ENCODE measurements at regions not wholly inside any gene's neighbourhood (a gene's known extent, or its start where the extent isn't known, plus 50 kb on each side); places are given as distances from the start of the nearest gene placed in this dataset.
"Not testable (repeated sequence)": the region's sequence is repeated elsewhere in the genome, so short reads cannot be mapped to it uniquely, and the experiment has no call there.

DNA sequence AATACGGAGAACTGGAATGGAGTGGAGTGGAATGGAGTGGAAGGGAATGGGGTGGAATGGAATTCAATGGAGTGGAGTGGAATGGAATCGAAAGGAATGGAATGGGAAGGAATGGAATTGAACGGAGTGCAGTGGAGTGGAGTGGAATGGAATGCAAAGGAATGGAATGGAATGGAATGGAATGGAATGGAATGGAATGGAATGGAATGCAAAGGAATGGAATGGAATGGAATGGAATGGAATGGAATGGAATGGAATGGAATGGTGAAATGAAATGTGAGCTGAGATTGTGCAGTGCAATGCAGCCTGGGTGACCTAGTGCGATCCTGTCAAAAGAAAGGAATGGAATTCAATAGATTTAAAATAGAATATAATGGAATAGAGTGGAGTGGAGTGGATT is 357.3 kb upstream of the WSB1 start:
- not testable (repeated sequence) for DNase-seq (ENCODE audit: low read depth)

DNA sequence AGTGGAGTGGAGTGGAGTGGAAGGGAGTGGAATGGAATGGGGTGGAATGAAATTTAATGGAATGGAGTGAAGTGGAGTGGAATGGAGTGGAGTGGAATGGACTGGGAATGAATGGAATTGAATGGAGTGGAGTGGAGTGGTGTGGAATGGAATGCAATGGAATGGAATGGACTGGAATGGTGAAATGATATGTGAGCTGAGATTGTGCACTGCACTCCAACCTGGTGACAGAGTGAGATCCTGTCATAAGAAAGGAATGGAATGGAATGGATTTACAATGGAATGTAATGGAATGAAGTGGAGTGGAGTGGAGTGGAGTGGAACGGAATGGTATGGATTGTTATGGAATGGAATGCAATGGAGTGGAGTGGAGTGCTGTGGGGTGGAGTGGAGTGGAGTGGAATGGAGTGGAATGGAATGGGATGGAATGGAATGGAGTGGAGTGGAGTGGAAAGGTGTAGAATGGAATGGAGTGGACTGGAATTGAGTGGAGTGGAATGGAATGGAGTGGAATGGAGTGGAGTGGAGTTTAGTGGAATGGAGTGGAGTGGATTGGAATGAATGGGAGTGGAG is 356.1 kb upstream of the WSB1 start:
- DNase-seq (ENCODE audit: low read depth): not testable (repeated sequence)

DNA sequence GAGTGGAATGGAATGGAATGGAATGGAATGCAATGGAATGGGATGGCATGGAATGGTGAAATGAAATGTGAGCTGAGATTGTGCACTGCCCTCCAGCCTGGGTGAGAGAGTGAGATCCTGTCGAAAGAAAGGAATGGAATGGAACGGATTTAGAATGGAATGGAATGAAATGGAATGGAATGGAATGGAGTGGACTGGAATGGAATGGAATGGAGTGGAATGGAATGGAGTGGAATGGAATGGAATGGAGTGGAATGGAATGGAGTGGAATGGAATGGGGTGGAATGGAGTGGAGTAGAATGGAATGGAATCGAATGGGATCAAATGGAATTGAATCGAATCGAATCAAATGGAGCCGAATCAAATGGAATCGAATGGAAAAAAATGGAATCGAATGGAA is 354.2 kb upstream of the WSB1 start:
- not testable (repeated sequence) for DNase-seq (ENCODE audit: low read depth)

DNA sequence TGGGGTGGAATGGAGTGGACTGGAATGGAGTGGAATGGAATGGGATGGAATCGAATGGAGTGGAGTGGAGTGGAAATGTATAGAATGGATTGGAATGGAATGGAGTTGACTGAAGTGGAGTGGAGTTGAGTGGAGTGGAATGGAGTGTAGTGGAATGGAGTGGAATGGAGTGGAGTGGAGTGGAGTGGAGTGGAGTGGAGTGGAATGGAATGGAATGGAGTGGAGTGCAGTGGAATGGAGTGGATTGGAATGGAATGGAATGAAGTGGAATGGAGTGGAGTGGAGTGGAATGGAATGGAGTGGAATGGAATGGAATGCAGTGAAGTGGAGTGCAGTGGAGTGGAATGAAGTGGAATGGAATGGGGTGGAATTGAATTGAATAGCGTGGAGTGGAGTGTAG is 353.3 kb upstream of the WSB1 start:
- not testable (repeated sequence) for DNase-seq (ENCODE audit: low read depth)

DNA sequence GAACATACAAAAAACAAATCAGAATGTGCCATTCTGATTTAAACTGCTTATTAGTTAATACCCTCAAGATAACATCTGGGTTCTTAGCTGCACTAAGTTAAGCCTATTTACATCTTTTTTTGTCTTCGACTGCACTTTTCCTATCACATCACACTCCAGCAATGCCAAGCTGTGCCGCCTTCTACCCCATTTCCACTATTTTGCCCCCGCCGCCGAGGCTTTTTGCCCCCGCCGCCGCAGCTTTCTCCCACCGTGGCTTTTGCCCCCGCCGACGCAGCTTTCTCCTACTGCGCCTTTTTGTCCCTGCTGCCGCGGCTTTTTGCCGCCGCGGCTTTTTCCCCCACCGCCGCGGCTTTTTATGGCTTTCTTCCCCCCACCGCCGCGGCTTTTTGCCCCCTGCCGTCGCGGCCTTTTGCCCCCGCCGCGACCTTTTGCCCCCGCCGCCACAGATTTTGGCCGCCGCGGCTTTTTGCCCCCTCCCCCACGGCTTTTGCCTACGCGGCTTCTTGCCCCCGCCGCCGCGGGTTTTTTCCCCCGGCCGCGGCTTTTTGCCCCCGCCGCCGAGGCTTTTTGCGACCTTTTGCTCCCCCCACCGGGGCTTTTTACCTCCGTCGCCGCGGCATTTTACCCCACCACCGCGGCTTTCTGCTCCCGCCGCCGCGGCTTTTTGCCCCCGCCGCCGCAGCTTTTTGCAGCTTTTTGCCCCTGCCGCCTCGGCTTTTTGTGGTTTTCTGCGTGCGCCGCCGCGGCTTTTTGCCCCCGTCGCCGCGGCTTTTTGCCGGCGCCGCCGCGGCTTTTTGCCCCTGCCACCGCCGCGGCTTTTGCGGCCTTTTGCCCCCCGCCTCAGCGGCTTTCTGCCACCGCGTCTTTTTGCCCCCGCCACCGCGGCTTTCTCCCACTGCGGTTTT is 331.4 kb upstream of the WSB1 start:
- no peak for DNase-seq (ENCODE audit: low read depth)

DNA sequence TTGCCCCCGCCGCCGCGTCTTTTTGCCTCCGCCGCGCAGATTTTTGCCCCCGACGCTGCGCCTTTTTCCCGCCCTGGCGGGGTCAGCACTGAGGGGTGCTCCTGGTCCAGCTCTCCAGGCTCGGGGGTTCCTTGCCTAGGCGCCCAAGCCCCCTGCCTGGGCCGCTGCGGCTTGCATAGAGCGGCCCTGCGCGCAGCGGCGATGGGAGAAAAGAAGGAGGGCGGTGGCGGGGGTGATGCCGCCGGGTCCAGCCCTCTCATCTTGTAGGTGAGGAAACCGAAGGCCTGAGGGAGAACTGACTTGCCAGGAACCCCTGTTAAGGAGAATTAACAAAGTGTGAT is 330.8 kb upstream of the WSB1 start:
- no peak for DNase-seq (ENCODE audit: low read depth)

DNA sequence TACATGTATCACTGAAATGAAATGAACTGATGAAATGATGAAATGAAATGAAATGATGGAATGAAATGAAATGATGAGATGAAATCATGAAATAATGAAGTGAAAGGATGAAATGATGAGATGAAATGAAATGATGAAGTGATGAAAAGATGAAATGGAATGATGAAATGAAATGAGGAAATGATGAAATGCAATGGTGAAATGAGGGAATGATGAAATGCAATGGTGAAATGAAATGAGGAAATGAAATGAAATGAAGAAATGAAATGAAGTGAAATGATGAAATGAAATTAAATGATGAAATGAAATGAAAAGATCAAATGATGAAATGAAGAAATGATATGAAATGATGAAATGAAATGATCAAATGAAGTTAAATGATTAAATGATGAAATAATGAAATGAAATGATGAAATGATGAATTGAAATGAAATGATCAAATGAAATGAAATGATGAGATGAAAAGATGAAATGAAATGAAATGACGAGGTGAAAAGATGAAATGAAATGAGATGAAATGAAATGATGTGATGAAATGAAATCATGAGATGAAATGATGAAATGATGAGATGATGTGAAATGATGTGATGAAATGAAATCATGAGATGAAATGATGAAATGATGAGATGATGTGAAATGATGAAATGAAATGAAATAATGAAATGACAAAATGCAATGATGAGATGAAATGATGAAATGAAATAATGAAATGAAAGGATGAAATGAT is 327.9 kb upstream of the WSB1 start:
- DNase-seq (ENCODE audit: low read depth): not testable (repeated sequence)

DNA sequence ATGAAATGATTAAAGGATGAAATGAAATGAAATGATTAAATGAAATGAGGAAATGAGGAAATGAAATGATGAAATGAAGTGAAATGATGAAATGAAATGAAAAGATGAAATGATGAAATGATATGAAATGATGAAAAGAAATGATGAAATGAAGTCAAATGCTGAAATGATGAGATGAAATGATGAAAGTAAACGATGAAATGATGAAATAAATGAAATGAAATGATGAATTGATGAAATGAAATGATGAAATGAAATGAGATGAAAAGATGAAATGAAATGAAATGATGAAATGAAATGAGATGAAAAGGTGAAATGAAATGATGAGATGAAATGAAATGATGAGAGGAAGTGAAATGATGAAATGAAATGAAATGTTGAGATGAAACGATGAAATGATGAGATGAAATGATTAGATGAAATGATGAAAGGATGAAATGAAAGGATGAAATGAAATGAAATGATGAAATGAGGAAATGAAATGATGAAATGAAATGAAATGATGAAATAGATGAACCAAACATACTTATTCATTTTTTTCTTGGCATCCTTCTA is 327.2 kb upstream of the WSB1 start:
- DNase-seq (ENCODE audit: low read depth): not testable (repeated sequence)

DNA sequence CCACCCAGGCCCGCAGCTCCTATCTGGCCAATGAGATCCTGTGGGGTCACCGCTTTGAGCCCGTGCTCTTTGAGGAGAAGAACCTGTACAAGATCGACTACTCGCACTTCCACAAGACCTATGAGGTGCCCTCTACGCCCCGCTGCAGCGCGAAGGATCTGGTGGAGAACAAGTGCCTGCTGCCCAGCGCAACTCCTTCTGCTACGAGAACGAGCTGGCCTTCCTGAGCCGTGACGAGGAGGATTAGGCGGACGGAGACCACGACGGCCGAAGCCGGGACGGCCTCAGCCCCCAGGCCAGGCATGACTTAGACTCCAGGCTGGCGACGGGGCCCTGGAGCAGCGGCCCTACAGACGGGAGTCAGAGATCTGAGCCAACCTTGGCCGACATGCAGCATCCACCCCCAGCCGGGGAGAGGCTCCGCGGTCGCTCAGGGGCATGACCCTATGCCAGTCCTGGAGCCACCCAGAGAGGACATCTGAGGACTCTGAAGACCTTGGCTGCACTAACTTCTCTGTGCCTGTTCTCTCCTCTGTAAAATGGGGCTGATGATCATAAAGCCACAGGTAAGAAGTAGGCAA is 312.0 kb upstream of the WSB1 start:
- DNase-seq (ENCODE audit: low read depth): not testable (repeated sequence)

DNA sequence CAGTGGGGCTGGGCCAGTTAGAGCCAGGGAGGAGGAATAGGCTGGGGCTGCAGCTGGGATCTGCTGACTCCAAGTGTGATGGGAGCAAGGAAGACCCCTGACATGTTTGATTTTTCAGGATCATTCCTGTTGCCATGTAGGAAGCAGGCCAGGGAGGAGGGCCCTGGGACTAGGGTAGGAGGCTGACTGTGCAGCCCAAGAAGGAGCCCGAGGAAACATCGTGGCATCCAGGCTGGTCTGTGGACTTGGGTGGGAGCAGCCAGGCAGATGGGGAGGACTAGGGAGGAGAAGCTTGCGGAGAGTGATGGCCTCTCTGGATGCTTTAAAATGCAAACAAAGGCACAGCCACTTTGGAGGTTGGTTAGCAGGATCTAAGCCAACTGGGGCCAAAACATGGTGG is 311.4 kb upstream of the WSB1 start:
- not testable (repeated sequence) for DNase-seq (ENCODE audit: low read depth)

DNA sequence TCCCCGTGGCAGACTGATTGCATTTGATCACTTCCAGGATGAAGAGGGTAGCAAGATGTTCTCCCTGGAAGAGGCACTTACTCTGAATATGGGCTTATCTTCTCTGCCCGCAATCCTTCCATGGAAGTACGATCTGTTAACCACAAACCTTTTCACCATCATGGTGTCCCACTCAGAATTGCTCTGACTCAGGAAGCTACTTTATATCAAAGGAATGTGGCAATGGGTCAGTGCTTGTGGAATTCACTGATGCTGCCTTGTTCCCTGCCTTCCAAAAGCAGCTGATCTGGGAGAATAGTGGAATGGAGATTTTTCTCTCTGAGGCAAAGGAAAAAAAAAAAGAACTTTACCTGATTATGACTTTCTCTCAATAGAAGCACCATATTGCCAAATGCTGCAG is 306.1 kb upstream of the WSB1 start:
- DNase-seq (ENCODE audit: low read depth): not testable (repeated sequence)

DNA sequence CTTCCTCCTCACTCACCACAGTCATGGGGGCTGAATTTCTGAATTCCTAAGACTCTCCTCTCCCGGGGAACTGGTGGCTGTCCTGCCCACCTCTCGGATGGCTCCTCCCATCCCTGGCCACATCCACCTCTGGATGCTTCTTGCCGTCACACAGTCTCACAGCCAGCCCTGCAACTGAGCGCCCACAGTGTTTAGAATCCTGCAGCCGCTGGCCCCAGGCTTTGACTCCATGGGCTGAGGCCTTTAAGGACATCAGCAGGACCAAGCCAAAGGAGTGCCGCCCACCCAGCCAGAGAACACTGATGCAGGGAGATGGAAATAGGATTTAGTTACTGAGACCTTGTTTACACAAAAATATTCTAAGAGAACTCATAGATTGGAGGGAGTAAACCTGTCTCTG is 299.3 kb upstream of the WSB1 start:
- not testable (repeated sequence) for DNase-seq (ENCODE audit: low read depth)

DNA sequence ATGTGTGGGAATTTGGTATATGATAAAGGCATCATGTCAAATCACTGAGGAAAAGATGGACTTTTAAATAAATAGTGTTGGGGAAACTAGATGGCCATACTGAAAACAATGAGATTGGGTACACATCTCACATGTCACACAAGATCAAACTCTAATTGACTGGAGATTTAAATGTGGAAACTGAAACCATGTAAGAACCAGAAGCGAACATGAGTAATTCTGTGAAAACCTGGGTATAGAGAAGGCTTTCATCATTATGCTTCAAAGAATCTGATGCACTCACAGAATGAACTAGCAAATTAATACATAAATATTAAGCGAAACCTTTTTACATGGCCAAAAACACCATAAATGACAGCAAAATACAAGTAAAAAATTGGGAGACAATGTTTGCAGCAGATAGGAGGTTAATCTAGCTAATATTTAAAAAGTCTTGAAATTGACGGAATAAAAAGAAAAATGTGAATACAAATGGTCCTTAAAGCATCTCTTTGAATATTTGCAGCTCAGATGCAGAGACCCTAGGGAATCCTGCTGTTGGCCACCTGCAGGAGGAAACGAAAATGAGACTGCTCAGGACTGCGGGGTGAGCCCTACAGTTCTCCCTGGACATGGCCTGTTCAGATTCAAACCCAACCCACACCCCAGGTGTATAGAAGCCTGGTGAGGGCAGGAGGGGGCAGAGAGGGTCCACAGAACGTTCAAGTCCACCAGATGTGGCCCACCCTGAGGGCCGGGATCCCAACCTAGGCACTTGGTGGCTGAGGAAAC is 297.6 kb upstream of the WSB1 start:
- not testable (repeated sequence) for DNase-seq (ENCODE audit: low read depth)

DNA sequence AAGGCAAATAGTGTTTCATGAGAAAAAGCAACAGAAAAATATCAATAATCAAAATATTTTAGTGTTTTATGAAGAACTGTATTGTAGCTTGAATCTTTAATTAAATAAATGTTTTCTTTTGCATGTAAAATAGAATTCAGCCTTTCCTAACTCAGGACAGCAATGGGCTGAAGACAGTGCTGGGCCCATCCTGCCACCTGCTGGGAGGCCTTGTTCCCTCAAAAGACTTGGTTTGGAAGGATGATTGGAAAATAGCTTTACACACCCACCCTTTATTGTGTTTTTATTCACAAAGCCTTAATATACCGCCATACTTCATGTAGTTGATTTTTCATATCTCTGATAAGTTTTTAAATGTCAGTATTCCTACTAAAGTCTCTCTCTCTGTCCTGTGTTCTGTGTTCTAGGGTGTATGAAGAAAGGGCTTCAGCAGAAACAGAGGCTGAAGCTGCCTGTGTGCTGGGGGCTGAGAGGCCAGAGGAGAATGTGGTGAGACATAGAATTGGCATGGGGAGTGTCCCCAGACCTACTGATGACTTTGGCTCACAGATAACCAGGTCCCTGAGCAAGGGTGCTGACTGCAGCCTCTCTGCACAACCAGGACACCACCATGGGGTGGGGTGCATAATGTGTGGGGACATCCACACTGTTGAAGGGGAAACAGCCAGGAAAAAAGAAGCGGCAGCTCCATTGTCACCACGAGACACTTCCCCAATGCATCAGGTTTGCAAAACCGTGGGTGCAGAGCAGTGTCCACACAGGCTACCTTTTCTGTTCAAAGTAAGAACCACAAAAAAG is 286.0 kb upstream of the WSB1 start:
- DNase-seq (ENCODE audit: low read depth): not testable (repeated sequence)

DNA sequence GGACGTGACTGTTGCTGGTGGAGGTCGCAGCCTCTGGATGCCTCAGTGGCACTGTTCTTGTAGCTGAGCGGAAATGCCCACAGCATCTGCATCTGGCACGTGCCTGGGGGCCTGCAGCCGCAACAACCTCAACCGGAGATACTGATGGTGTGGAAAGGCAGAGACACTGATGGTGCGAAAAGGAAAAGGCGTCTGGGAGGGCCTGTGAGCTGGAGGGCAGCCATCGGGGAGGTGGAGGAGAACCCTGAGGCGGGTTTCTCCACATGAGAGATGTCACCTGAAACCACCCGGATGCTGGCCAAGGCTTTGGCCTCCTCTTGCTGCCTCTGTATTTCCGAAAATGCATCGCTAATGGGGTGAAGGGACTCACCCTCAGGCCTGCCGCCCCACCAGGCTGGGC is 284.8 kb upstream of the WSB1 start:
- DNase-seq (ENCODE audit: low read depth): no peak

DNA sequence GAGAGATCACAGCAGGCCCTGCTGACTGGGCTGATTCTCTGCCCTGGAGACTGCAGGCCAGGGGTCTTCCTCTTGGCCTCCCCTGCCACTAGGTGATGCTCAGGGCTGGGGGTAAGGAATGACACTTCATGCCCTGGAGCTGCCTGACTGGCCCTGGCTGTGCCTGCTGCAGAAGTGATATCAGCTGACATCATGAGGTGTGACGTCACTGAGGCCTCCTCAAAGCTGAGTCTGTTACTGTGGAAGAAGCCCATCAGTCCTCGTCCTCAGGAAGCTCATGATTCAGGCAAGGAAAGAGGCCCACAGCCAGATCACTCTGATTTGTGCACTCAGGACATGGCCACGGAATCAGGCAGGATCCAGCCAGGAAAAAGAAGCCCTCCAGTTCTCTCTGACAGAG is 283.8 kb upstream of the WSB1 start:
- not testable (repeated sequence) for DNase-seq (ENCODE audit: low read depth)

DNA sequence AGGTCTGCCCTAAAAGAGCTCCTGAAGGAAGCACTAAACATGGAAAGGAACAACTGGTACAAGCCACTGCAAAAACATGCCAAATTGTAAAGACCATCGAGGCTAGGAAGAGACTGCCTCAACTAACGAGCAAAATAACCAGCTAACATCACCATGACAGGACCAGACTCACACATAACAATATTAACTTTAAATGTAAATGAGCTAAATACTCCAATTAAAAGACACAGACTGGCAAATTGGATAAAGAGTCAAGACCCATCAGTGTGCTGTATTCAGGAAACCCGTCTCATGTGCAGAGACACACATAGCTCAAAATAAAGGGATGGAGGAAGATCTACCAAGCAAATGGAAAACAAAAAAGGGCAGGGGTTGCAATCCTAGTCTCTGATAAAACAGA is 263.4 kb upstream of the WSB1 start:
- DNase-seq (ENCODE audit: low read depth): not testable (repeated sequence)

DNA sequence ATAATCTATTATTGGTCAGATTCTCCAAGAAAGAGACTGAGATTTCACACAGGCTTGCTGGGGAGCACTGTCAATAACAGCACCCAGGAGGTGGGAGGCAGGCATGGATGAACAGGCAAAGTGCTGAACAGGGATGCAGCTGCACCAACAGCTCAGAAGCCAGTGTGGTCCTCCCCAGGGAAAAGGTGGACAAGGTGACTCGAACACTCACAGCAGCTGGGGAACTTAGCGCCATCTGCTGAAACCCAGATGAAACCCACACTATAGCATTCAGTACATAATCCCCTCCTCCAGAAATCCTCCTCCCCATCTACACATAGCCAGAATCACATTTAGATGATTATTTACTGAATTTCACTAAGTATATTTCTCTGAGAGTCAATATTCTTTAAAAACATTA is 255.2 kb upstream of the WSB1 start:
- no peak for DNase-seq (ENCODE audit: low read depth)

DNA sequence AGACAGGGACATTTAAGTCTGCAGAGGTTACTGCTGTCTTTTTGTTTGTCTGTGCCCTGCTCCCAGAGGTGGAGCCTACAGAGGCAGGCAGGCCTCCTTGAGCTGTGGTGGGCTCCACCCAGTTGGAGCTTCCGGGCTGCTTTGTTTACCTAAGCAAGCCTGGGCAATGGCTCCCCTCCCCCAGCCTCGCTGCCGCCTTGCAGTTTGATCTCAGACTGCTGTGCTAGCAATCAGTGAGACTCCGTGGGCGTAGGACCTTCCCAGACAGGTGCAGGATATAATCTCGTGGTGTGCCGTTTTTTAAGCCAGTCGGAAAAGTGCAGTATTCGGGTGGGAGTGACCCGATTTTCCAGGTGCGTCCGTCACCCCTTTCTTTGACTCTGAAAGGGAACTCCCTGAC is 248.9 kb upstream of the WSB1 start:
- DNase-seq (ENCODE audit: low read depth): not testable (repeated sequence)

DNA sequence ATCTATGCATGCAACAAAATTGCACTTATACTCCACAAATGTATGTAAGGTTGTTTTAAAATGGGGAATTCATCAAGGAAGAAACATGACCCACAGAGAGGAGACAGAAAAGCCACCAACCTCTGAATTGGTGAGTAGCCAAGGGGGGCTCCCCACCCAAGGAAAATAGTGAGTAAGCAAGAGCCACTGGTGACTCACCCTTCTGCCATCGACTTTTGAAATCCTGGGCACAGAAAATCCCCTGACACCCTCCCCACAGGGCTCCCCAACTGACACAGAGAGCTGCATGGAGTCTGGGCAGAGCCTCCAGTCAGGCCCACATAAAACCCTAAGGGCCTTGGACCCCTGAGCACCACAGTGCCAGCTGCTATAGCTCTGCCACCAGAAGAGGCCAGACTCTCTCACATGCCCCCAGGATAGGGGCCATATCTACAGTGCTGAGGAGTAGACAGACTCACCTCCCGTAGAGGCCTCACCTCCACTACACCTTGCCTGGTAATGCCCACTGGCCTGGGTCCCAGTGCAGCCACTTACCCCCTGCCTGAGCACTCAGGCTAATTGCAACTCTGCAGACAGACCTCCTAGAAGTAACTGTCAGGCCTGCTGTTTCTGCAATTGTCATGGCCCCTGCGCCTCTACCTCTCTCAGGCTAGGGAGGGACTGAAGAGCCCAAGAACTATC is 244.7 kb upstream of the WSB1 start:
- DNase-seq (ENCODE audit: low read depth): no peak
